ENCODE measurements at regions not wholly inside any gene's neighbourhood (a gene's known extent, or its start where the extent isn't known, plus 50 kb on each side); places are given as distances from the start of the nearest gene placed in this dataset.

DNA sequence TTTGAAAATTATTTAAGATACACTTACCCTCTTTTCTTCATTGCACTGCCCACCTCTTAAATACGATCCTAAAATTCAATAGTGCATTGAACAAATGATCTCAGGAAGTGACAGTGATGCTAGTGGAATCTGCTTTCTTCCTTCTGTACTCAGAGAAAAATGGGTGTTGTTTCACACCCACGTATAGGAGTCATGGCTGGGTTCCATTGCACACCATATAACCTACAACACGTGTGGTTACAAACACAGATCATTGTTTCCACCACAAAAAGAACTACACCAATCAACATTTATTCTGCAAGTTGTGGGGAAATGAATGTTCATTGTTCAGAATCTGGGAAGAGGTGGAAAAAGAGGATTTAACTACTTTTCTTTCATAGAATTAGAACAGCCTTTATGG lies 275.9 kb downstream of the MAN2A1 start:
- no peak overlapping the region for H4K91ac ChIP-seq (ENCODE audit: insufficient read length, low read depth, low read length)
- H3T11ph ChIP-seq (ENCODE audit: low read length) = no peak overlapping the region
- no peak overlapping the region for H3K4ac ChIP-seq (ENCODE audit: low read depth, low read length)
- H3K4me1 ChIP-seq (ENCODE audit: insufficient read depth, low read length) = no peaks in the 10 kb centered on the region
- TF ChIP-seq, protein P1, sequence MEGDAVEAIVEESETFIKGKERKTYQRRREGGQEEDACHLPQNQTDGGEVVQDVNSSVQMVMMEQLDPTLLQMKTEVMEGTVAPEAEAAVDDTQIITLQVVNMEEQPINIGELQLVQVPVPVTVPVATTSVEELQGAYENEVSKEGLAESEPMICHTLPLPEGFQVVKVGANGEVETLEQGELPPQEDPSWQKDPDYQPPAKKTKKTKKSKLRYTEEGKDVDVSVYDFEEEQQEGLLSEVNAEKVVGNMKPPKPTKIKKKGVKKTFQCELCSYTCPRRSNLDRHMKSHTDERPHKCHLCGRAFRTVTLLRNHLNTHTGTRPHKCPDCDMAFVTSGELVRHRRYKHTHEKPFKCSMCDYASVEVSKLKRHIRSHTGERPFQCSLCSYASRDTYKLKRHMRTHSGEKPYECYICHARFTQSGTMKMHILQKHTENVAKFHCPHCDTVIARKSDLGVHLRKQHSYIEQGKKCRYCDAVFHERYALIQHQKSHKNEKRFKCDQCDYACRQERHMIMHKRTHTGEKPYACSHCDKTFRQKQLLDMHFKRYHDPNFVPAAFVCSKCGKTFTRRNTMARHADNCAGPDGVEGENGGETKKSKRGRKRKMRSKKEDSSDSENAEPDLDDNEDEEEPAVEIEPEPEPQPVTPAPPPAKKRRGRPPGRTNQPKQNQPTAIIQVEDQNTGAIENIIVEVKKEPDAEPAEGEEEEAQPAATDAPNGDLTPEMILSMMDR (conservative IDR thresholded peaks at IDR 0.05) = no peak
- no peak overlapping the region for H4K5ac ChIP-seq (ENCODE audit: insufficient read length, low read depth, low read length)
- DNase-seq = no peak
- H3K18ac ChIP-seq (ENCODE audit: insufficient read length, low read depth, low read length) = no peak overlapping the region
- H2BK120ac ChIP-seq (ENCODE audit: low read depth, low read length, poor library complexity, severe bottlenecking) = no peak overlapping the region
- no peak overlapping the region for H3K56ac ChIP-seq (ENCODE audit: insufficient read length, low read depth, low read length)
- no peaks in the 10 kb centered on the region for H3K9me3 Mint-ChIP-seq
- no peak overlapping the region for H4K8ac ChIP-seq (replicated peaks; ENCODE audit: insufficient read length, low read depth, low read length)
- H3K4me1 Mint-ChIP-seq = no peaks in the 10 kb centered on the region
- H2AFZ ChIP-seq (ENCODE audit: low read length) = no peak overlapping the region
- no peaks in the 10 kb centered on the region for H3K27me3 Mint-ChIP-seq (ENCODE audit: low read depth)
- no peaks in the 10 kb centered on the region for H3K79me2 ChIP-seq (ENCODE audit: insufficient read depth, low read length)
- no peak overlapping the region for H2AK5ac ChIP-seq (ENCODE audit: insufficient read length, low read length)
- H2BK12ac ChIP-seq (ENCODE audit: insufficient read length, low read depth, low read length) = no peak overlapping the region
- no peak overlapping the region for H2BK15ac ChIP-seq (ENCODE audit: low read depth, low read length)
- no peak overlapping the region for H3K23ac ChIP-seq (ENCODE audit: insufficient read length, low read depth, low read length)
- no peaks in the 10 kb centered on the region for H3K9me3 ChIP-seq (ENCODE audit: control insufficient read depth, low read depth, low read length)
- no peaks in the 10 kb centered on the region for H3K79me1 ChIP-seq (ENCODE audit: insufficient read depth, low read depth, low read length, poor library complexity, severe bottlenecking)
- H3K9ac ChIP-seq (ENCODE audit: extremely low read depth, insufficient read length, low read length) = no peak overlapping the region
- H3K14ac ChIP-seq (ENCODE audit: insufficient read depth, low read length) = no peak overlapping the region
- H2BK5ac ChIP-seq (ENCODE audit: insufficient read length, low read length) = no peak overlapping the region
- no peak overlapping the region for H2BK20ac ChIP-seq (ENCODE audit: low read depth, low read length, poor library complexity, severe bottlenecking)
- no peaks in the 10 kb centered on the region for H3K27me3 ChIP-seq (ENCODE audit: insufficient read depth, low read length)
- H3K4me3 Mint-ChIP-seq = no peak overlapping the region
- no peaks in the 10 kb centered on the region for H3K23me2 ChIP-seq (ENCODE audit: insufficient read length, low read depth, low read length, poor library complexity, severe bottlenecking)
- H4K20me1 ChIP-seq (ENCODE audit: control insufficient read depth, insufficient read depth, insufficient read length) = no peaks in the 10 kb centered on the region
- no peak overlapping the region for H3K27ac ChIP-seq (ENCODE audit: insufficient read length, low read depth, low read length)
- H3K27ac Mint-ChIP-seq = no peak overlapping the region
- no peak overlapping the region for H3K4me2 ChIP-seq (ENCODE audit: insufficient read depth, insufficient read length, low read length)
- no CpG with 5 or more reads among the region's 3 CpGs for WGBS (ENCODE audit: extremely low coverage, insufficient read length, low lambda C conversion rate)
- H3K36me3 Mint-ChIP-seq (ENCODE audit: insufficient read depth in 1 of 3, low read depth in 3 of 3) = no peaks in the 10 kb centered on the region

Measured in H9 (cell line).